Fibroblast of skin of back (primary cell): ENCODE measurements at regions not wholly inside any gene's neighbourhood (a gene's known extent, or its start where the extent isn't known, plus 50 kb on each side); places are given as distances from the start of the nearest gene placed in this dataset.
A peak's percentile ranks its signal among the peaks of the same experiment; 100 is the strongest.

ENCODE experiments used
- DNase-seq: peaks from one replicate; pipeline ENCODE4 v3.0.0-alpha.2; 2013

GRCh38 chr22:48838846-48839730, 988.6 kb downstream of the BRD1 start:
- DNase-seq = no peak

GRCh38 chr22:48838376-48838775, 989.3 kb downstream of the BRD1 start:
- no peak for DNase-seq

GRCh38 chr22:48837341-48837935, 990.2 kb downstream of the BRD1 start:
- no peak for DNase-seq

- DNase-seq = no peak
Measured at GRCh38 chr22:48836673-48837340, 990.9 kb downstream of the BRD1 start.

GRCh38 chr22:48835857-48836672, 991.6 kb downstream of the BRD1 start:
- DNase-seq = no peak

GRCh38 chr22:48835364-48835763, 992.3 kb downstream of the BRD1 start:
- no peak for DNase-seq

GRCh38 chr22:48834404-48834803, 993.3 kb downstream of the BRD1 start:
- DNase-seq = no peak

- DNase-seq = no peak
Measured at GRCh38 chr22:48832592-48832991, 995.1 kb downstream of the BRD1 start.

GRCh38 chr22:48829908-48830307, 997.8 kb downstream of the BRD1 start:
- DNase-seq = no peak

GRCh38 chr22:48828688-48829087, 999.0 kb downstream of the BRD1 start:
- DNase-seq = no peak

GRCh38 chr22:48827904-48828555, 999.6 kb downstream of the BRD1 start:
- no peak for DNase-seq

GRCh38 chr22:48827268-48827846, 1000.3 kb downstream of the BRD1 start:
- DNase-seq = no peak

- DNase-seq = no peak
Measured at GRCh38 chr22:48826546-48826945, 1001.1 kb downstream of the BRD1 start.

GRCh38 chr22:48825802-48826520, 1001.7 kb downstream of the BRD1 start:
- DNase-seq = no peak

- peak; percentile 58 for DNase-seq
Measured at GRCh38 chr22:48824712-48825651, 1002.7 kb downstream of the BRD1 start.

GRCh38 chr22:48823941-48824340, 1003.7 kb downstream of the BRD1 start:
- DNase-seq = no peak

GRCh38 chr22:48822278-48823233, 1005.1 kb downstream of the BRD1 start:
- no peak for DNase-seq

- DNase-seq = no peak
Measured at GRCh38 chr22:48821727-48822126, 1005.9 kb downstream of the BRD1 start.

- no peak for DNase-seq
Measured at GRCh38 chr22:48821346-48821690, 1006.4 kb downstream of the BRD1 start.
